ENCODE measurements at regions not wholly inside any gene's neighbourhood (a gene's known extent, or its start where the extent isn't known, plus 50 kb on each side); places are given as distances from the start of the nearest gene placed in this dataset.

DNA sequence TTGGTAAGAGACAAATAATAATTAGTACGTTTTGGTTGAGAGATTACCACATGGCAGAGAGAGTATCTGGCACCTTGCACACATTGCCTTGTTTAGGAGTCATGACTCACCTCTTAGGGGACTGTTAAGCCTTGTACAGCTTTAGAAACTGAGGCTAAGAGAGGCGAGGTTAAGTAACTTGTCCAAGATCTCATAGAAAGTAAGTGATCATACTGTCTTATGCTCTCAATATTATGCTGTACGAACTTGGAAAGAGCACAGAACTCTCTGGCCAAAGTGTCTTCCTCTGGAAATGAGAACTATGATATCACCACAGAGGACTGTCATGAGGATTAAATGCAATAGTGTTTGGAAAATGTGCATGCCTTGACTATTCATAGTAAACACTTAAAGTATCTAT lies 249.0 kb downstream of the UTRN start:
- H3F3A ChIP-seq (ENCODE audit: insufficient read depth, low read length): no peaks in the 10 kb centered on the region
- H3K9me2 ChIP-seq (replicated peaks; ENCODE audit: insufficient read depth, low read length): no peaks in the 10 kb centered on the region
- no peak overlapping the region for H2AFZ ChIP-seq (ENCODE audit: low read length)
- no peak overlapping the region for H3K27ac ChIP-seq (ENCODE audit: low read length)
- no peak overlapping the region for H3K4me3 ChIP-seq (ENCODE audit: low read length)
- H3K9me3 ChIP-seq (replicated peaks; ENCODE audit: insufficient read depth, low read length): no peaks in the 10 kb centered on the region
- no peak for TF ChIP-seq EZH2 (optimal IDR thresholded peaks at IDR 0.05; ENCODE audit: low read depth, low read length)
- TF ChIP-seq, protein P1, sequence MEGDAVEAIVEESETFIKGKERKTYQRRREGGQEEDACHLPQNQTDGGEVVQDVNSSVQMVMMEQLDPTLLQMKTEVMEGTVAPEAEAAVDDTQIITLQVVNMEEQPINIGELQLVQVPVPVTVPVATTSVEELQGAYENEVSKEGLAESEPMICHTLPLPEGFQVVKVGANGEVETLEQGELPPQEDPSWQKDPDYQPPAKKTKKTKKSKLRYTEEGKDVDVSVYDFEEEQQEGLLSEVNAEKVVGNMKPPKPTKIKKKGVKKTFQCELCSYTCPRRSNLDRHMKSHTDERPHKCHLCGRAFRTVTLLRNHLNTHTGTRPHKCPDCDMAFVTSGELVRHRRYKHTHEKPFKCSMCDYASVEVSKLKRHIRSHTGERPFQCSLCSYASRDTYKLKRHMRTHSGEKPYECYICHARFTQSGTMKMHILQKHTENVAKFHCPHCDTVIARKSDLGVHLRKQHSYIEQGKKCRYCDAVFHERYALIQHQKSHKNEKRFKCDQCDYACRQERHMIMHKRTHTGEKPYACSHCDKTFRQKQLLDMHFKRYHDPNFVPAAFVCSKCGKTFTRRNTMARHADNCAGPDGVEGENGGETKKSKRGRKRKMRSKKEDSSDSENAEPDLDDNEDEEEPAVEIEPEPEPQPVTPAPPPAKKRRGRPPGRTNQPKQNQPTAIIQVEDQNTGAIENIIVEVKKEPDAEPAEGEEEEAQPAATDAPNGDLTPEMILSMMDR (IDR thresholded peaks at IDR 0.05; ENCODE audit: low read length): no peak
- no peak for TF ChIP-seq EZH2phosphoT487 (IDR thresholded peaks at IDR 0.05; ENCODE audit: low read length)
- H4K20me1 ChIP-seq (ENCODE audit: insufficient read depth, low read length): no peaks in the 10 kb centered on the region
- H3K9ac ChIP-seq (ENCODE audit: low read length): no peak overlapping the region
- no peaks in the 10 kb centered on the region for H3K4me1 ChIP-seq (ENCODE audit: low read length)
- H3K4me2 ChIP-seq (ENCODE audit: low read depth, low read length): no peak overlapping the region
- DNase-seq: no peak
- H3K36me3 ChIP-seq (replicated peaks; ENCODE audit: insufficient read depth, low read length): no peaks in the 10 kb centered on the region
- H3K27me3 ChIP-seq (replicated peaks; ENCODE audit: insufficient read depth, low read length): no peaks in the 10 kb centered on the region
- H3K79me2 ChIP-seq (ENCODE audit: low read length): no peaks in the 10 kb centered on the region

DNA sequence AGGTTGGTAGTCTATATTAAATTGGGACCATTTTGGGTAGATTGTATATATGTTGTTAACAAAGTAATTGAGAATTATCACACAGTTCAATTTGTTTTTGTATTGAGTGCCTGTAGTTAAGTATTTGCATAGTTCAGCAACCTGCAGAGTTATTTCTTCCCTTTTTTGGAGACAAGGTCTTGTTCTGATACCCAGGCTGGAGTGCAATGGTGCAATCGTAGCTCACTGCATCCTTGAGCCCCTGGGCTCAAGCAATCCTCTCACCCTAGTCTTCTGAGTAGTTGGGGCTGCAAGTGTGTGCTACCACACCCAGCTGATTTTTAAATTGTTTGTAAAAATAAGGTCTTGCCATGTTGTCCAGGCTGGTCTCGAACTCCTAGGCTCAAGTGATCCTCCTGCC lies 250.5 kb downstream of the UTRN start:
- H3K4me1 ChIP-seq (ENCODE audit: low read length): no peaks in the 10 kb centered on the region
- no peaks in the 10 kb centered on the region for H3K36me3 ChIP-seq (replicated peaks; ENCODE audit: insufficient read depth, low read length)
- no peak for DNase-seq
- no peak overlapping the region for H2AFZ ChIP-seq (ENCODE audit: low read length)
- no peaks in the 10 kb centered on the region for H4K20me1 ChIP-seq (ENCODE audit: insufficient read depth, low read length)
- no peak overlapping the region for H3K4me3 ChIP-seq (ENCODE audit: low read length)
- no peaks in the 10 kb centered on the region for H3K9me3 ChIP-seq (replicated peaks; ENCODE audit: insufficient read depth, low read length)
- no peak overlapping the region for H3K9ac ChIP-seq (ENCODE audit: low read length)
- H3K27ac ChIP-seq (ENCODE audit: low read length): no peak overlapping the region
- no peak overlapping the region for H3K4me2 ChIP-seq (ENCODE audit: low read depth, low read length)
- H3K79me2 ChIP-seq (ENCODE audit: low read length): no peaks in the 10 kb centered on the region
- no peaks in the 10 kb centered on the region for H3K9me2 ChIP-seq (replicated peaks; ENCODE audit: insufficient read depth, low read length)
- H3K27me3 ChIP-seq (replicated peaks; ENCODE audit: insufficient read depth, low read length): no peaks in the 10 kb centered on the region
- TF ChIP-seq EZH2 (optimal IDR thresholded peaks at IDR 0.05; ENCODE audit: low read depth, low read length) (no peak), EZH2phosphoT487 (IDR thresholded peaks at IDR 0.05; ENCODE audit: low read length) (no peak)
- TF ChIP-seq, protein P1 (IDR thresholded peaks at IDR 0.05; ENCODE audit: low read length): no peak
- no peaks in the 10 kb centered on the region for H3F3A ChIP-seq (ENCODE audit: insufficient read depth, low read length)

DNA sequence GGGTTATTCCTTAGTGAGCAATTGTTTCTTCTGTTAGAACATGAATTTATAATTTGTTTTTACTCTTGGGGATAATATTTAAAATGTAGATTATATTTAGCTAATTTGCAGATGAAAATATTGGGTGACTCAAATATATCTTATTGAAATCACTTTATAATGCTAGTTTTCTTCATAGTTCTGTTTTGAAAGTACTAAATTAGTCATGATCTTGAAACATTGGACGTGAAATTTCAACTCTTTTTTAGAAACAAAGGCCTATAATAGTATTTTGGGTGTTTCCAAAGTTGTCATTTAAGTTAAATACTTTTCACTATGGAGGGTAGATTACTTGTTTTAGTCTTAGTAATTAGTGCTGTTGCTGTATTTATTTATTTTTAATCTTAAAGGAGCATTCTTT lies 250.9 kb downstream of the UTRN start:
- Histone ChIP-seq H3K9ac (ENCODE audit: low read length) (no peak overlapping the region), H3K36me3 (replicated peaks; ENCODE audit: insufficient read depth, low read length) (no peaks in the 10 kb centered on the region), H3K27me3 (replicated peaks; ENCODE audit: insufficient read depth, low read length) (no peaks in the 10 kb centered on the region)

More for the DNA sequence above, 250.9 kb downstream of the UTRN start:
- TF ChIP-seq EZH2 (optimal IDR thresholded peaks at IDR 0.05; ENCODE audit: low read depth, low read length) (no peak), EZH2phosphoT487 (IDR thresholded peaks at IDR 0.05; ENCODE audit: low read length) (no peak)
- TF ChIP-seq, protein P1 (IDR thresholded peaks at IDR 0.05; ENCODE audit: low read length): no peak
- no peaks in the 10 kb centered on the region for H3K4me1 ChIP-seq (ENCODE audit: low read length)
- no peak overlapping the region for H3K27ac ChIP-seq (ENCODE audit: low read length)
- no peak for DNase-seq
- H3K4me2 ChIP-seq (ENCODE audit: low read depth, low read length): no peak overlapping the region
- H2AFZ ChIP-seq (ENCODE audit: low read length): no peak overlapping the region
- H3F3A ChIP-seq (ENCODE audit: insufficient read depth, low read length): no peaks in the 10 kb centered on the region
- H4K20me1 ChIP-seq (ENCODE audit: insufficient read depth, low read length): no peaks in the 10 kb centered on the region
- no peaks in the 10 kb centered on the region for H3K79me2 ChIP-seq (ENCODE audit: low read length)
- no peak overlapping the region for H3K4me3 ChIP-seq (ENCODE audit: low read length)
- H3K9me3 ChIP-seq (replicated peaks; ENCODE audit: insufficient read depth, low read length): no peaks in the 10 kb centered on the region
- H3K9me2 ChIP-seq (replicated peaks; ENCODE audit: insufficient read depth, low read length): no peaks in the 10 kb centered on the region
